Natural killer cell (primary cell): ENCODE measurements at regions not wholly inside any gene's neighbourhood (a gene's known extent, or its start where the extent isn't known, plus 50 kb on each side); places are given as distances from the start of the nearest gene placed in this dataset.

Source experiments
- ATAC-seq, 3 donors: fragments of 150-1000 bp in 2 of 3; fragments of 200-7000 bp in 1 of 3; cut with Tn5 transposase; 1 replicate in 1 of 3; 2 replicates in 2 of 3; pipeline ENCODE4 v1.10.0; 2021; ENCODE audit warnings: mild to moderate bottlenecking in 2 of 3, moderate library complexity in 2 of 3
- DNase-seq, 2 donors: peaks; one replicate each; pipeline versions ENCODE4 v3.0.0 to v3.0.0-alpha.2; 2013 to 2021; ENCODE audit warnings: mixed read lengths in 1 of 2
- H3K27ac ChIP-seq: one replicate; pipeline ENCODE4 v1.5.1; 2013; ENCODE audit warnings: mild to moderate bottlenecking, low read length
- H3K27me3 ChIP-seq: one replicate; pipeline ENCODE4 v1.6.1; 2013; ENCODE audit warnings: low read length; ENCODE audit not compliant: control insufficient read depth, insufficient read depth
- H3K36me3 ChIP-seq: one replicate; pipeline ENCODE4 v1.6.1; 2013; ENCODE audit warnings: low read length; ENCODE audit not compliant: control insufficient read depth, insufficient read depth
- H3K4me1 ChIP-seq: one replicate; pipeline ENCODE4 v1.6.1; 2013; ENCODE audit warnings: low read length; ENCODE audit not compliant: control insufficient read depth, insufficient read depth
- H3K4me3 ChIP-seq: one replicate; pipeline ENCODE4 v1.5.1; 2013; ENCODE audit warnings: low read length
- H3K9me3 ChIP-seq: one replicate; pipeline ENCODE4 v1.6.1; 2013; ENCODE audit warnings: low read length; ENCODE audit not compliant: control insufficient read depth, insufficient read depth
- H3K27ac Mint-ChIP-seq, 2 donors: one replicate each; pipeline ENCODE4 v1.8.0; 2022; ENCODE audit warnings: mild to moderate bottlenecking in 2 of 2, mixed read lengths in 2 of 2, moderate library complexity in 1 of 2
- H3K27me3 Mint-ChIP-seq, 2 donors: one replicate each; pipeline ENCODE4 v1.8.0; 2022; ENCODE audit warnings: low read depth in 2 of 2, mixed read lengths in 2 of 2
- H3K36me3 Mint-ChIP-seq: one replicate; pipeline ENCODE4 v1.8.0; 2022; ENCODE audit warnings: mixed read lengths
- H3K4me1 Mint-ChIP-seq, 2 donors: one replicate each; pipeline ENCODE4 v1.8.0; 2022; ENCODE audit warnings: mixed read lengths in 2 of 2
- H3K4me3 Mint-ChIP-seq: one replicate; pipeline ENCODE4 v1.8.0; 2022; ENCODE audit warnings: mild to moderate bottlenecking, moderate library complexity, mixed read lengths
- H3K9me3 Mint-ChIP-seq, 2 donors: one replicate each; pipeline ENCODE4 v1.8.0; 2022; ENCODE audit warnings: mixed read lengths in 2 of 2
- CTCF ChIP-seq: fragments of 200-600 bp; IDR thresholded peaks from one replicate; pipeline ENCODE4 v1.8.0; 2022; ENCODE audit warnings: antibody characterized with exemption
- WGBS: methylation state at CpG from one replicate; pipeline ENCODE4 v1.1.7; 2013; ENCODE audit warnings: missing lambda C conversion rate; ENCODE audit not compliant: insufficient coverage; 5-methylcytosine and 5-hydroxymethylcytosine counted together
- intact Hi-C: fragments of 100-400 bp; cut with micrococcal nuclease; formaldehyde crosslinking; loops from one replicate; pipeline ENCODE4 v1.14.2; 2022

GRCh38 chr6:140388815-140389214 lies 1014.4 kb upstream of the CITED2 start:
- no CpG with 5 or more reads among the region's 1 CpG for WGBS

GRCh38 chr6:140388192-140388802 lies 1013.8 kb upstream of the CITED2 start:
- Mint-ChIP-seq H3K27me3 (no peaks in the 10 kb centered on the region), H3K36me3 (no peaks in the 10 kb centered on the region), H3K27ac (no peak overlapping the region), H3K4me3 (no peak overlapping the region), H3K4me1 (no peaks in the 10 kb centered on the region), H3K9me3 (peaks cover 11 to 14% of the 10 kb centered on the region in 2 donors)
- Histone ChIP-seq H3K27me3 (no peaks in the 10 kb centered on the region), H3K27ac (no peak overlapping the region), H3K36me3 (no peaks in the 10 kb centered on the region), H3K4me3 (no peak overlapping the region), H3K4me1 (no peaks in the 10 kb centered on the region), H3K9me3 (peaks cover 5% of the 10 kb centered on the region)
- WGBS: 59% methylated on average over 1 of the region's 2 CpGs
- ATAC-seq (no peak), DNase-seq (no peak)
- intact Hi-C loops: no loop called here
- no peak for TF ChIP-seq CTCF

More at GRCh38 chr6:140388815-140389214, 1014.4 kb upstream of the CITED2 start:
- H3K4me3 ChIP-seq: no peak overlapping the region
- no peaks in the 10 kb centered on the region for H3K27me3 ChIP-seq
- H3K36me3 ChIP-seq: no peaks in the 10 kb centered on the region
- DNase-seq (no peak), ATAC-seq (no peak)
- Mint-ChIP-seq H3K27ac (no peak overlapping the region), H3K36me3 (no peaks in the 10 kb centered on the region), H3K4me3 (no peak overlapping the region), H3K4me1 (no peaks in the 10 kb centered on the region), H3K27me3 (no peaks in the 10 kb centered on the region), H3K9me3 (peaks cover 11 to 14% of the 10 kb centered on the region in 2 donors)
- H3K9me3 ChIP-seq: peaks cover 5% of the 10 kb centered on the region
- intact Hi-C loops: no loop called here
- no peaks in the 10 kb centered on the region for H3K4me1 ChIP-seq
- TF ChIP-seq CTCF: no peak
- no peak overlapping the region for H3K27ac ChIP-seq

- H3K27ac ChIP-seq: no peak overlapping the region
- DNase-seq (no peak), ATAC-seq (no peak)
- no peak overlapping the region for H3K4me3 ChIP-seq
- Mint-ChIP-seq H3K27ac (no peak overlapping the region), H3K4me3 (no peak overlapping the region), H3K4me1 (no peaks in the 10 kb centered on the region), H3K27me3 (no peaks in the 10 kb centered on the region), H3K36me3 (no peaks in the 10 kb centered on the region), H3K9me3 (peaks cover 9 to 15% of the 10 kb centered on the region in 2 donors)
- H3K4me1 ChIP-seq: no peaks in the 10 kb centered on the region
- TF ChIP-seq CTCF: no peak
- intact Hi-C loops: no loop called here
- H3K9me3 ChIP-seq: peaks cover 5% of the 10 kb centered on the region
- H3K27me3 ChIP-seq: no peaks in the 10 kb centered on the region
- WGBS: 81% methylated on average over 3 of the region's 3 CpGs
- H3K36me3 ChIP-seq: no peaks in the 10 kb centered on the region
Measured at GRCh38 chr6:140385679-140386078, 1011.2 kb upstream of the CITED2 start.

- Histone ChIP-seq H3K36me3 (no peaks in the 10 kb centered on the region), H3K4me1 (no peaks in the 10 kb centered on the region), H3K4me3 (no peak overlapping the region), H3K27ac (no peak overlapping the region), H3K9me3 (peaks cover 5% of the 10 kb centered on the region), H3K27me3 (no peaks in the 10 kb centered on the region)
- H3K27me3 Mint-ChIP-seq: no peaks in the 10 kb centered on the region
- ATAC-seq (no peak), DNase-seq (no peak)
- no peak overlapping the region for H3K27ac Mint-ChIP-seq
- no peak for TF ChIP-seq CTCF
- H3K36me3 Mint-ChIP-seq: no peaks in the 10 kb centered on the region
- H3K4me3 Mint-ChIP-seq: no peak overlapping the region
- WGBS: 91% methylated on average over 2 of the region's 2 CpGs
- H3K9me3 Mint-ChIP-seq: peaks cover 7 to 10% of the 10 kb centered on the region in 2 donors
- H3K4me1 Mint-ChIP-seq: no peaks in the 10 kb centered on the region
- intact Hi-C loops: no loop called here
Measured at GRCh38 chr6:140382355-140382754, 1007.9 kb upstream of the CITED2 start.
